Ishikawa (cell line): ENCODE measurements at regions not wholly inside any gene's neighbourhood (a gene's known extent, or its start where the extent isn't known, plus 50 kb on each side); places are given as distances from the start of the nearest gene placed in this dataset.

Experiments used
- CEBPB ChIP-seq: IDR thresholded peaks from 2 replicates; pipeline ENCODE4 v1.6.1; 2012
- CREB1 ChIP-seq: IDR thresholded peaks from 2 replicates; pipeline ENCODE4 v1.6.1; 2012; ENCODE audit warnings: low read depth
- EGR1 ChIP-seq: IDR thresholded peaks from 2 replicates; pipeline ENCODE4 v1.6.1; 2012
- EP300 ChIP-seq: IDR thresholded peaks from 2 replicates; pipeline ENCODE4 v1.6.1; 2012; ENCODE audit warnings: borderline replicate concordance
- FOXM1 ChIP-seq: IDR thresholded peaks from 2 replicates; pipeline ENCODE4 v1.6.1; 2012; ENCODE audit warnings: low read depth, borderline replicate concordance
- MAX ChIP-seq: IDR thresholded peaks from 2 replicates; pipeline ENCODE4 v1.6.1; 2012
- NFIC ChIP-seq: IDR thresholded peaks from 2 replicates; pipeline ENCODE4 v1.6.1; 2012
- RAD21 ChIP-seq: IDR thresholded peaks from 2 replicates; pipeline ENCODE4 v1.6.1; 2012; ENCODE audit warnings: low read depth
- REST ChIP-seq: IDR thresholded peaks from 2 replicates; pipeline ENCODE4 v1.6.1; 2012; ENCODE audit warnings: low read depth, mild to moderate bottlenecking
- TAF1 ChIP-seq: IDR thresholded peaks from 2 replicates; pipeline ENCODE4 v1.6.1; 2012; ENCODE audit warnings: low read depth, mild to moderate bottlenecking
- TCF12 ChIP-seq: IDR thresholded peaks from 2 replicates; pipeline ENCODE4 v1.6.1; 2012; ENCODE audit warnings: low read depth
- USF1 ChIP-seq: IDR thresholded peaks from 2 replicates; pipeline ENCODE4 v1.6.1; 2012
- YY1 ChIP-seq: IDR thresholded peaks from 2 replicates; pipeline ENCODE4 v1.6.1; 2012; ENCODE audit warnings: low read depth
- ZBTB7A ChIP-seq: IDR thresholded peaks from 2 replicates; pipeline ENCODE4 v1.6.1; 2012; ENCODE audit warnings: low read depth

- no peak for TF ChIP-seq TAF1
- TF ChIP-seq EP300, result no peak
- no peak for TF ChIP-seq MAX
- TF ChIP-seq REST, result no peak
- TF ChIP-seq CREB1, result no peak
- TF ChIP-seq USF1, result no peak
- no peak for TF ChIP-seq CEBPB
- TF ChIP-seq YY1, result no peak
- TF ChIP-seq RAD21, result no peak
- TF ChIP-seq EGR1, result no peak
- no peak for TF ChIP-seq ZBTB7A
- no peak for TF ChIP-seq NFIC
- TF ChIP-seq FOXM1, result no peak
- TF ChIP-seq TCF12, result no peak
These were observed 60.9 kb upstream of the MAGI1 start for GRCh38 chr3:66099541-66100065.
